SU-DHL-6 (cell line): ENCODE measurements at regions not wholly inside any gene's neighbourhood (a gene's known extent, or its start where the extent isn't known, plus 50 kb on each side); places are given as distances from the start of the nearest gene placed in this dataset.
"Not testable (repeated sequence)": the region's sequence is repeated elsewhere in the genome, so short reads cannot be mapped to it uniquely, and the experiment has no call there.

Source experiments
- H2AFZ ChIP-seq: fragments of 200-600 bp; sonication (generic); 2 replicates; pipeline ENCODE4 v1.6.1; 2014; ENCODE audit warnings: low read depth, mild to moderate bottlenecking, moderate library complexity, mixed read lengths, antibody characterized with exemption, low read length; ENCODE audit not compliant: severe bottlenecking
- H3F3A ChIP-seq: fragments of 200-600 bp; shearing (Covaris generic); 2 replicates; pipeline ENCODE4 v1.6.0; 2016; ENCODE audit warnings: antibody characterized with exemption, mild to moderate bottlenecking; ENCODE audit not compliant: insufficient read depth
- H3K27ac ChIP-seq: fragments of 200-600 bp; sonication (generic); 2 replicates; pipeline ENCODE4 v1.5.1; 2016; ENCODE audit warnings: low read depth, mild to moderate bottlenecking, low read length, moderate library complexity, mixed read lengths
- H3K27me3 ChIP-seq: fragments of 200-600 bp; sonication (generic), shearing (Covaris generic); 2 replicates; pipeline ENCODE4 v1.6.0; 2014; ENCODE audit warnings: mild to moderate bottlenecking, low read length
- H3K36me3 ChIP-seq: fragments of 200-600 bp; sonication (generic); 2 replicates; pipeline ENCODE4 v1.6.1; 2014; ENCODE audit warnings: mild to moderate bottlenecking, low read length, mixed read lengths
- H3K4me2 ChIP-seq: fragments of 300-600, 200-600 bp; shearing (Covaris generic), sonication (generic); 2 replicates; pipeline ENCODE4 v1.6.0; 2014; ENCODE audit warnings: low read length, low read depth, mild to moderate bottlenecking; ENCODE audit not compliant: poor library complexity, severe bottlenecking
- H3K4me3 ChIP-seq: fragments of 200-600 bp; sonication (generic); 2 replicates; pipeline ENCODE4 v1.5.1; 2014; ENCODE audit warnings: antibody characterized with exemption, low read length, mild to moderate bottlenecking, mixed read lengths; ENCODE audit not compliant: insufficient read depth, poor library complexity, severe bottlenecking
- H3K79me2 ChIP-seq: fragments of 200-600 bp; sonication (generic); 2 replicates; pipeline ENCODE4 v1.6.1; 2014; ENCODE audit warnings: mild to moderate bottlenecking, low read length, moderate library complexity; ENCODE audit not compliant: insufficient read depth
- H3K9ac ChIP-seq: fragments of 200-600 bp; sonication (generic); 2 replicates; pipeline ENCODE4 v1.7.0; 2014; ENCODE audit warnings: mild to moderate bottlenecking, low read length
- H3K9me2 ChIP-seq: fragments of 200-600 bp; sonication (generic); replicated peaks from 2 replicates; pipeline ENCODE4 v1.6.1; 2014; ENCODE audit warnings: low read length; ENCODE audit not compliant: insufficient read depth
- H3K9me3 ChIP-seq: fragments of 200-600 bp; sonication (generic); 2 replicates; pipeline ENCODE4 v1.6.1; 2014; ENCODE audit warnings: low read length, mixed read lengths; ENCODE audit not compliant: insufficient read depth
- H4K20me1 ChIP-seq: fragments of 200-600 bp; sonication (generic); 2 replicates; pipeline ENCODE4 v1.6.1; 2014; ENCODE audit warnings: low read depth, mild to moderate bottlenecking, antibody characterized with exemption, low read length, moderate library complexity, mixed read lengths
- CTCF ChIP-seq: fragments of 200-600 bp; sonication (generic); IDR thresholded peaks from one replicate; pipeline ENCODE4 v1.5.1; 2017; ENCODE audit warnings: antibody characterized with exemption, mild to moderate bottlenecking, low read length, moderate library complexity; ENCODE audit not compliant: insufficient read depth, poor library complexity, severe bottlenecking
- EZH2phosphoT487 ChIP-seq: fragments of 200-600 bp; sonication (generic), shearing (Covaris generic); conservative IDR thresholded peaks from 2 replicates; pipeline ENCODE4 v1.6.1; 2018; ENCODE audit warnings: mild to moderate bottlenecking, antibody characterized with exemption, low read length, moderate library complexity, mixed read lengths

GRCh38 chr6:74468552-74468951 lies 737.3 kb downstream of the COL12A1 start:
- H3K27me3 ChIP-seq, H3K4me2 ChIP-seq, H3K9me3 ChIP-seq, H2AFZ ChIP-seq, H3K79me2 ChIP-seq, H3K9me2 ChIP-seq, H3K27ac ChIP-seq, H3K36me3 ChIP-seq, H3K9ac ChIP-seq, H3K4me3 ChIP-seq, H3F3A ChIP-seq, H4K20me1 ChIP-seq: not testable (repeated sequence)

- Histone ChIP-seq H3K4me3 (no peak overlapping the region), H3F3A (no peaks in the 10 kb centered on the region), H3K9me2 (no peaks in the 10 kb centered on the region), H4K20me1 (no peaks in the 10 kb centered on the region), H3K27me3 (no peaks in the 10 kb centered on the region), H3K36me3 (no peaks in the 10 kb centered on the region), H3K9ac (no peak overlapping the region), H3K9me3 (no peaks in the 10 kb centered on the region), H3K4me2 (no peak overlapping the region), H2AFZ (no peak overlapping the region), H3K27ac (no peak overlapping the region), H3K79me2 (no peaks in the 10 kb centered on the region)
- TF ChIP-seq EZH2phosphoT487 (no peak), CTCF (no peak)
Measured at GRCh38 chr6:74467533-74468215, 738.2 kb downstream of the COL12A1 start.

GRCh38 chr6:74466572-74466971 lies 739.3 kb downstream of the COL12A1 start:
- H3K27me3 ChIP-seq = no peaks in the 10 kb centered on the region
- no peak overlapping the region for H3K4me3 ChIP-seq
- no peaks in the 10 kb centered on the region for H3K9me2 ChIP-seq
- H2AFZ ChIP-seq = no peak overlapping the region
- no peaks in the 10 kb centered on the region for H3K79me2 ChIP-seq
- H3F3A ChIP-seq = no peaks in the 10 kb centered on the region
- H3K9me3 ChIP-seq = no peaks in the 10 kb centered on the region
- TF ChIP-seq EZH2phosphoT487 = no peak
- TF ChIP-seq CTCF = no peak
- no peaks in the 10 kb centered on the region for H4K20me1 ChIP-seq
- no peak overlapping the region for H3K27ac ChIP-seq
- H3K9ac ChIP-seq = no peak overlapping the region
- no peak overlapping the region for H3K4me2 ChIP-seq
- no peaks in the 10 kb centered on the region for H3K36me3 ChIP-seq

- H3K27ac ChIP-seq = no peak overlapping the region
- TF ChIP-seq CTCF = no peak
- no peak for TF ChIP-seq EZH2phosphoT487
- H3K27me3 ChIP-seq = no peaks in the 10 kb centered on the region
Measured at GRCh38 chr6:74459260-74459659, 746.6 kb downstream of the COL12A1 start.

More at GRCh38 chr6:74459260-74459659, 746.6 kb downstream of the COL12A1 start:
- H2AFZ ChIP-seq = no peak overlapping the region
- H3K9ac ChIP-seq = no peak overlapping the region
- no peak overlapping the region for H3K4me3 ChIP-seq
- H3K79me2 ChIP-seq = no peaks in the 10 kb centered on the region
- H3K9me2 ChIP-seq = no peaks in the 10 kb centered on the region
- no peaks in the 10 kb centered on the region for H3F3A ChIP-seq
- H3K36me3 ChIP-seq = no peaks in the 10 kb centered on the region
- no peak overlapping the region for H3K4me2 ChIP-seq
- H3K9me3 ChIP-seq = no peaks in the 10 kb centered on the region
- no peaks in the 10 kb centered on the region for H4K20me1 ChIP-seq
